ENCODE measurements at regions not wholly inside any gene's neighbourhood (a gene's known extent, or its start where the extent isn't known, plus 50 kb on each side); places are given as distances from the start of the nearest gene placed in this dataset.

DNA sequence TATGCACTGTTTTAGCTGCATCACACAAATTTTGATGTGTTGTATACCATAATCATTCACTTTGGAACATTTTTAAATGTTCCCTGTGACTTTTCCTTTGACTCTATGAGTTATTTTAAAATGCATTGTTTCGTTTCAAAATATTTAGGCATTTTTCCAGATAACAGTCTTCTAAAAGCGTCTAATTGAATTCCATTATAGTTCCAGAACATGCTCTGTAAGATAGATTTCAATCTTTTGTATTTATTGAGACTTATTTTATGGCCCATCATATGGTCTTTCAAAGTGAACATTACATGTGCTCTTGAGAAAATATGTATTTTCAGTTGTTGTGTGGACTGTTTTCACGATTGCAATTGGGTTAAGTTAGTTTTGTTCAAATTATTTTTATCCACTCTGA is 98.7 kb upstream of the ARHGAP5 start:
- no TSS peak for BruUV-seq (replicated peaks)
- H3K4me2 ChIP-seq (ENCODE audit: low read depth, low read length), result no peak overlapping the region
- no peaks in the 10 kb centered on the region for H3K9me1 ChIP-seq (ENCODE audit: insufficient read depth, low read length)

More for the DNA sequence above, 98.7 kb upstream of the ARHGAP5 start:
- Histone ChIP-seq H3K79me1 (ENCODE audit: low read depth in 1 of 2, low read length in 2 of 2) (no peaks in the 10 kb centered on the region), H2BK15ac (ENCODE audit: low read depth, low read length) (no peak overlapping the region), H4K91ac (ENCODE audit: insufficient read depth, low read depth, low read length) (no peak overlapping the region), H3K9ac (ENCODE audit: low read depth, low read length) (no peak overlapping the region), H3K4me3 (ENCODE audit: insufficient read depth, low read depth, low read length) (no peak overlapping the region), H2AK9ac (replicated peaks; ENCODE audit: low read depth, low read length, poor library complexity) (no peak overlapping the region), H3K36me3 (ENCODE audit: control insufficient read depth, insufficient read depth, low read length) (no peaks in the 10 kb centered on the region), H3K14ac (replicated peaks; ENCODE audit: low read depth, low read length) (no peak overlapping the region), H3K23ac (ENCODE audit: low read depth, low read length) (no peak overlapping the region), H3K4ac (ENCODE audit: low read depth, low read length) (no peak overlapping the region), H4K5ac (ENCODE audit: low read depth, low read length) (no peak overlapping the region), H2AFZ (replicated peaks; ENCODE audit: low read length, poor library complexity) (no peak overlapping the region), H3K4me1 (ENCODE audit: control insufficient read depth, insufficient read depth, low read length) (no peaks in the 10 kb centered on the region), H2BK5ac (ENCODE audit: low read depth, low read length, poor library complexity, severe bottlenecking) (no peak overlapping the region), H3K56ac (ENCODE audit: extremely low read depth, insufficient read depth, low read length) (no peak overlapping the region), H2BK120ac (ENCODE audit: low read depth, low read length) (no peak overlapping the region), H3K18ac (ENCODE audit: low read depth, low read length) (no peak overlapping the region), H2AK5ac (ENCODE audit: low read depth, low read length) (no peak overlapping the region), H2BK20ac (ENCODE audit: low read depth, low read length) (no peak overlapping the region), H3K27ac (ENCODE audit: insufficient read depth, low read length) (no peak overlapping the region), H4K8ac (ENCODE audit: low read depth in 2 of 2, low read length in 2 of 2) (no peak overlapping the region), H4K20me1 (ENCODE audit: insufficient read depth, low read length) (no peaks in the 10 kb centered on the region), H3K9me3 (ENCODE audit: control insufficient read depth, insufficient read depth, low read length) (peaks cover 3% of the 10 kb centered on the region), H3K27me3 (ENCODE audit: control insufficient read depth, insufficient read depth, low read length) (peaks cover 2% of the 10 kb centered on the region)
- TF ChIP-seq FOS (IDR thresholded peaks at IDR 0.05; ENCODE audit: low read depth, low read length), result no peak
- no peak for TF ChIP-seq MAFK (IDR thresholded peaks at IDR 0.05; ENCODE audit: low read depth, low read length)
- no peak for TF ChIP-seq MXI1 (IDR thresholded peaks at IDR 0.05; ENCODE audit: borderline replicate concordance, low read depth, low read length)
- TF ChIP-seq, protein P1, sequence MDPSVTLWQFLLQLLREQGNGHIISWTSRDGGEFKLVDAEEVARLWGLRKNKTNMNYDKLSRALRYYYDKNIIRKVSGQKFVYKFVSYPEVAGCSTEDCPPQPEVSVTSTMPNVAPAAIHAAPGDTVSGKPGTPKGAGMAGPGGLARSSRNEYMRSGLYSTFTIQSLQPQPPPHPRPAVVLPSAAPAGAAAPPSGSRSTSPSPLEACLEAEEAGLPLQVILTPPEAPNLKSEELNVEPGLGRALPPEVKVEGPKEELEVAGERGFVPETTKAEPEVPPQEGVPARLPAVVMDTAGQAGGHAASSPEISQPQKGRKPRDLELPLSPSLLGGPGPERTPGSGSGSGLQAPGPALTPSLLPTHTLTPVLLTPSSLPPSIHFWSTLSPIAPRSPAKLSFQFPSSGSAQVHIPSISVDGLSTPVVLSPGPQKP (IDR thresholded peaks at IDR 0.05; ENCODE audit: borderline replicate concordance, low read depth, low read length), result no peak
- no peak for TF ChIP-seq NFE2L2 (IDR thresholded peaks at IDR 0.05; ENCODE audit: low read depth, low read length)
- TF ChIP-seq, protein P2, sequence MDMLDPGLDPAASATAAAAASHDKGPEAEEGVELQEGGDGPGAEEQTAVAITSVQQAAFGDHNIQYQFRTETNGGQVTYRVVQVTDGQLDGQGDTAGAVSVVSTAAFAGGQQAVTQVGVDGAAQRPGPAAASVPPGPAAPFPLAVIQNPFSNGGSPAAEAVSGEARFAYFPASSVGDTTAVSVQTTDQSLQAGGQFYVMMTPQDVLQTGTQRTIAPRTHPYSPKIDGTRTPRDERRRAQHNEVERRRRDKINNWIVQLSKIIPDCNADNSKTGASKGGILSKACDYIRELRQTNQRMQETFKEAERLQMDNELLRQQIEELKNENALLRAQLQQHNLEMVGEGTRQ (IDR thresholded peaks at IDR 0.05; ENCODE audit: low read depth, low read length), result no peak
- no peak for TF ChIP-seq POLR2A (IDR thresholded peaks at IDR 0.05; ENCODE audit: low read depth, low read length)
- TF ChIP-seq, protein P3, sequence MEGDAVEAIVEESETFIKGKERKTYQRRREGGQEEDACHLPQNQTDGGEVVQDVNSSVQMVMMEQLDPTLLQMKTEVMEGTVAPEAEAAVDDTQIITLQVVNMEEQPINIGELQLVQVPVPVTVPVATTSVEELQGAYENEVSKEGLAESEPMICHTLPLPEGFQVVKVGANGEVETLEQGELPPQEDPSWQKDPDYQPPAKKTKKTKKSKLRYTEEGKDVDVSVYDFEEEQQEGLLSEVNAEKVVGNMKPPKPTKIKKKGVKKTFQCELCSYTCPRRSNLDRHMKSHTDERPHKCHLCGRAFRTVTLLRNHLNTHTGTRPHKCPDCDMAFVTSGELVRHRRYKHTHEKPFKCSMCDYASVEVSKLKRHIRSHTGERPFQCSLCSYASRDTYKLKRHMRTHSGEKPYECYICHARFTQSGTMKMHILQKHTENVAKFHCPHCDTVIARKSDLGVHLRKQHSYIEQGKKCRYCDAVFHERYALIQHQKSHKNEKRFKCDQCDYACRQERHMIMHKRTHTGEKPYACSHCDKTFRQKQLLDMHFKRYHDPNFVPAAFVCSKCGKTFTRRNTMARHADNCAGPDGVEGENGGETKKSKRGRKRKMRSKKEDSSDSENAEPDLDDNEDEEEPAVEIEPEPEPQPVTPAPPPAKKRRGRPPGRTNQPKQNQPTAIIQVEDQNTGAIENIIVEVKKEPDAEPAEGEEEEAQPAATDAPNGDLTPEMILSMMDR (conservative IDR thresholded peaks at IDR 0.05; ENCODE audit: low read depth, low read length), result no peak
- no peak for TF ChIP-seq BHLHE40 (IDR thresholded peaks at IDR 0.05; ENCODE audit: low read depth, low read length)
- TF ChIP-seq SMC3 (IDR thresholded peaks at IDR 0.05; ENCODE audit: low read depth, low read length), result no peak
- no peak for TF ChIP-seq RFX5 (IDR thresholded peaks at IDR 0.05; ENCODE audit: low read depth, low read length)
- no peak for TF ChIP-seq CHD1 (IDR thresholded peaks at IDR 0.05; ENCODE audit: low read depth, low read length)
- TF ChIP-seq CEBPB (IDR thresholded peaks at IDR 0.05; ENCODE audit: low read depth, low read length), result no peak
- no peak for TF ChIP-seq RCOR1 (IDR thresholded peaks at IDR 0.05; ENCODE audit: insufficient replicate concordance, low read length)
- TF ChIP-seq MAZ (IDR thresholded peaks at IDR 0.05; ENCODE audit: borderline replicate concordance, low read depth, low read length), result no peak
- TF ChIP-seq RAD21 (IDR thresholded peaks at IDR 0.05; ENCODE audit: low read length), result no peak
- POLR2A ChIA-PET (ENCODE audit: unreplicated experiment), result no interaction called here
- ATAC-seq (ENCODE audit: low read depth) (no peak), DNase-seq (no peak)
- dilution Hi-C loops (cut with HindIII; ENCODE audit: low sequenced_read_pairs, unreplicated experiment) (no loop called here), intact Hi-C loops (cut with micrococcal nuclease) (no loop called here), in situ Hi-C loops (cut with MboI; ENCODE audit: low sequenced_read_pairs) (no loop called here)
- no CpG with 5 or more reads among the region's 3 CpGs for WGBS, 2 experiments (ENCODE audit: extremely low coverage in 2 of 2, insufficient read length in 1 of 2)
- CTCF ChIA-PET, result no interaction called here
